Activated CD8-positive, alpha-beta T cell treated with anti-CD3 and anti-CD28 coated beads for 36 hours (primary cell): ENCODE measurements at regions not wholly inside any gene's neighbourhood (a gene's known extent, or its start where the extent isn't known, plus 50 kb on each side); places are given as distances from the start of the nearest gene placed in this dataset.

Experiments
- ATAC-seq: fragments of 200-7000 bp; cut with Tn5 transposase; one replicate; pipeline ENCODE4 v1.10.0; 2021; ENCODE audit warnings: mild to moderate bottlenecking, moderate library complexity
- CTCF ChIA-PET: fragments of 350-600 bp; sonication (Branson Sonifier 250); formaldehyde crosslinking; loops from one replicate; lab custom pipeline; 2021; ENCODE audit warnings: antibody characterized with exemption; lab: Charles Lee
- POLR2A ChIA-PET: fragments of 350-600 bp; sonication (Branson Sonifier 250); formaldehyde crosslinking; loops from one replicate; lab custom pipeline; 2021; ENCODE audit warnings: antibody characterized with exemption; lab: Charles Lee
- DNase-seq: peaks from one replicate; pipeline ENCODE4 v3.0.0-alpha.2; 2020
- H3K27ac Mint-ChIP-seq: one replicate; pipeline ENCODE4 v1.8.0; 2021; ENCODE audit warnings: mild to moderate bottlenecking, mixed read lengths
- H3K27me3 Mint-ChIP-seq: one replicate; pipeline ENCODE4 v1.8.0; 2021; ENCODE audit warnings: mixed read lengths
- H3K36me3 Mint-ChIP-seq: one replicate; pipeline ENCODE4 v1.8.0; 2021; ENCODE audit warnings: low read depth, mixed read lengths
- H3K4me1 Mint-ChIP-seq: one replicate; pipeline ENCODE4 v1.8.0; 2021; ENCODE audit warnings: low read depth, mixed read lengths
- H3K4me3 Mint-ChIP-seq: one replicate; pipeline ENCODE4 v1.8.0; 2021; ENCODE audit warnings: mild to moderate bottlenecking, moderate library complexity, mixed read lengths
- H3K9me3 Mint-ChIP-seq: one replicate; pipeline ENCODE4 v1.8.0; 2021; ENCODE audit warnings: mixed read lengths
- CTCF ChIP-seq: fragments of 200-600 bp; IDR thresholded peaks from one replicate; pipeline ENCODE4 v1.8.0; 2022; ENCODE audit warnings: antibody characterized with exemption, mild to moderate bottlenecking
- intact Hi-C: fragments of 100-400 bp; cut with micrococcal nuclease; formaldehyde crosslinking; loops from one replicate; pipeline ENCODE4 v1.10.0; 2022

- no peaks in the 10 kb centered on the region for H3K4me1 Mint-ChIP-seq
- CTCF ChIA-PET, result no interaction called here
- H3K4me3 Mint-ChIP-seq, result no peak overlapping the region
- DNase-seq (no peak), ATAC-seq (no peak)
- TF ChIP-seq CTCF, result no peak
- POLR2A ChIA-PET, result no interaction called here
- H3K27me3 Mint-ChIP-seq, result no peaks in the 10 kb centered on the region
- H3K36me3 Mint-ChIP-seq, result no peaks in the 10 kb centered on the region
- no peaks in the 10 kb centered on the region for H3K9me3 Mint-ChIP-seq
- intact Hi-C loops, result no loop called here
- no peak overlapping the region for H3K27ac Mint-ChIP-seq
Observed at GRCh38 chrX:69314436-69315348, 149.4 kb upstream of the PJA1 start.

- TF ChIP-seq CTCF, result no peak
- Mint-ChIP-seq H3K27ac (no peak overlapping the region), H3K27me3 (no peaks in the 10 kb centered on the region), H3K36me3 (no peaks in the 10 kb centered on the region), H3K4me3 (no peak overlapping the region), H3K9me3 (no peaks in the 10 kb centered on the region), H3K4me1 (no peaks in the 10 kb centered on the region)
- DNase-seq (no peak), ATAC-seq (no peak)
- ChIA-PET POLR2A (no interaction called here), CTCF (no interaction called here)
- intact Hi-C loops, result no loop called here
Observed at GRCh38 chrX:69313617-69314290, 148.5 kb upstream of the PJA1 start.

GRCh38 chrX:69311936-69312670 is 146.8 kb upstream of the PJA1 start:
- intact Hi-C loops, result no loop called here
- Mint-ChIP-seq H3K27me3 (no peaks in the 10 kb centered on the region), H3K4me1 (no peaks in the 10 kb centered on the region), H3K27ac (no peak overlapping the region), H3K9me3 (no peaks in the 10 kb centered on the region), H3K36me3 (no peaks in the 10 kb centered on the region), H3K4me3 (no peak overlapping the region)
- DNase-seq (no peak), ATAC-seq (no peak)
- ChIA-PET CTCF (no interaction called here), POLR2A (no interaction called here)
- no peak for TF ChIP-seq CTCF

GRCh38 chrX:69309074-69309792 is 144.0 kb upstream of the PJA1 start:
- no peak overlapping the region for H3K27ac Mint-ChIP-seq
- DNase-seq, result no peak
- H3K9me3 Mint-ChIP-seq, result no peaks in the 10 kb centered on the region
- no peaks in the 10 kb centered on the region for H3K36me3 Mint-ChIP-seq
- intact Hi-C loops, result no loop called here
- CTCF ChIA-PET, result no interaction called here
- POLR2A ChIA-PET, result no interaction called here
- no peak overlapping the region for H3K4me3 Mint-ChIP-seq
- H3K4me1 Mint-ChIP-seq, result no peaks in the 10 kb centered on the region
- TF ChIP-seq CTCF, result no peak
- no peak for ATAC-seq
- H3K27me3 Mint-ChIP-seq, result peaks cover 6% of the 10 kb centered on the region
